ENCODE measurements at regions not wholly inside any gene's neighbourhood (a gene's known extent, or its start where the extent isn't known, plus 50 kb on each side); places are given as distances from the start of the nearest gene placed in this dataset.
A peak's percentile ranks its signal among the peaks of the same experiment; 100 is the strongest.
"Not testable (repeated sequence)": the region's sequence is repeated elsewhere in the genome, so short reads cannot be mapped to it uniquely, and the experiment has no call there.

GRCh38 chr2:446963-447530 is 159.2 kb upstream of the ALKAL2 start:
- DNase-seq = no peak

- no peak for DNase-seq
Observed at GRCh38 chr2:446303-446874, 158.5 kb upstream of the ALKAL2 start.

GRCh38 chr2:445896-446295 is 158.0 kb upstream of the ALKAL2 start:
- no peak for DNase-seq

- no peak for DNase-seq
Observed at GRCh38 chr2:444937-445884, 157.3 kb upstream of the ALKAL2 start.

- DNase-seq = no peak
Observed at GRCh38 chr2:443741-444140, 155.8 kb upstream of the ALKAL2 start.

- DNase-seq = no peak
Observed at GRCh38 chr2:443216-443615, 155.3 kb upstream of the ALKAL2 start.

GRCh38 chr2:441258-442022 is 153.5 kb upstream of the ALKAL2 start:
- no peak for DNase-seq

- no peak for DNase-seq
Observed at GRCh38 chr2:440403-440740, 152.5 kb upstream of the ALKAL2 start.

- DNase-seq = no peak
Observed at GRCh38 chr2:439556-440402, 151.9 kb upstream of the ALKAL2 start.

- DNase-seq = no peak
Observed at GRCh38 chr2:439077-439476, 151.2 kb upstream of the ALKAL2 start.

- peak; percentile 46 for DNase-seq
Observed at GRCh38 chr2:437756-438393, 150.0 kb upstream of the ALKAL2 start.

- no peak for DNase-seq
Observed at GRCh38 chr2:437180-437579, 149.3 kb upstream of the ALKAL2 start.

- no peak for DNase-seq
Observed at GRCh38 chr2:436205-436604, 148.3 kb upstream of the ALKAL2 start.

- DNase-seq = no peak
Observed at GRCh38 chr2:434625-435024, 146.7 kb upstream of the ALKAL2 start.

- DNase-seq = no peak
Observed at GRCh38 chr2:433216-433615, 145.3 kb upstream of the ALKAL2 start.

- no peak for DNase-seq
Observed at GRCh38 chr2:430291-431040, 142.6 kb upstream of the ALKAL2 start.

GRCh38 chr2:429575-430254 is 141.8 kb upstream of the ALKAL2 start:
- DNase-seq = no peak

- no peak for DNase-seq
Observed at GRCh38 chr2:429142-429541, 141.3 kb upstream of the ALKAL2 start.

- no peak for DNase-seq
Observed at GRCh38 chr2:428591-428990, 140.7 kb upstream of the ALKAL2 start.

GRCh38 chr2:426696-427095 is 138.8 kb upstream of the ALKAL2 start:
- DNase-seq = not testable (repeated sequence)

GRCh38 chr2:425947-426346 is 138.1 kb upstream of the ALKAL2 start:
- DNase-seq = no peak
